GM13977 (cell line): ENCODE measurements at regions not wholly inside any gene's neighbourhood (a gene's known extent, or its start where the extent isn't known, plus 50 kb on each side); places are given as distances from the start of the nearest gene placed in this dataset.
A peak's percentile ranks its signal among the peaks of the same experiment; 100 is the strongest.

Source experiments
- DNase-seq: peaks from one replicate; pipeline ENCODE4 v3.0.0; 2012; ENCODE audit warnings: low spot score
- in situ Hi-C: fragments of 300-500 bp; cut with MboI; formaldehyde crosslinking; loops from one replicate; pipeline ENCODE4 v1.12.0; 2022; ENCODE audit warnings: low sequenced_read_pairs, low pct_unique_long_range_greater_than_20kb, mixed read lengths, inconsistent platforms; ENCODE audit not compliant: unreplicated experiment
- TF ChIP-seq, protein P1 (sequence below): IDR thresholded peaks from 2 replicates; pipeline ENCODE4 v1.5.1; 2012; ENCODE audit warnings: mild to moderate bottlenecking, control low read depth; ENCODE audit not compliant: insufficient read depth; ENCODE audit errors: extremely low read depth, missing control alignments

DNA sequence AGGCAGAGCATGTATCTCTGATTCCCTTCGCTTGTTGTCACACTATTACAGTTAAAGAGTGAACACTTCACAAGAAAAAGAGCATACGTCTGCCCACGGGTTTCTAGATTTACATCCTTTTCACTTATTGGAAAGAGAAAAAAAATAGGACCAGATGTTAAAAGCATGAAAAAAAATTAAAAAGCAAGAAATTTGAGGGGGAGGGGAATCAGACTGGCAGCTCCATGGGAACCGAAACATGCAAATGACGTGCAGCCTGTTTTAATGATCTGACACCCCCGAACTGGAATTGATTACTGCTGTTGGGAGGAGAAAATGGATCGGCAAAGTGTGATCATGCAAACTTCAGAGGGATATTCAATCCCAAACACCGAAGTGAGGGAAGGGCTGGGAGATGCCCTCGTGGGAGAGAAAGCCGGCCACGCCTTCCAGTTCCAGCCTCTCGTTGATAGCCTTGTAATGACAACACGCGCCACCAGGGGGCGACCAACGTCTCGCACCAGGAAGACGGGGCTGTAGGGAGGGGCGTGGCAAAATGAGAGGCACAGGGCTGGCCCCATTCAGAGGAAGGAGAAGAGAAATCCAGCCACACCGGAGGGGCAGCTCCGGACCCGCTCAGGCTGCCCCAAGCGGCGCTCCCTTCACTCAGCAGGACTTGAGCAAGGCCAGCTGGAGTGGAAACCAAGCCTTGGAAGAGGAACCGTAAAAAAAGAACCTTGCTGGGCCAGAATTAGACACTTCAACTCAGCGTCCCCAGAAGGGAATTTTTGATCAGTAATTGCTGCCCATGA lies 53.8 kb upstream of the SYT13 start:
- in situ Hi-C loops: no loop called here
- TF ChIP-seq, protein P1, sequence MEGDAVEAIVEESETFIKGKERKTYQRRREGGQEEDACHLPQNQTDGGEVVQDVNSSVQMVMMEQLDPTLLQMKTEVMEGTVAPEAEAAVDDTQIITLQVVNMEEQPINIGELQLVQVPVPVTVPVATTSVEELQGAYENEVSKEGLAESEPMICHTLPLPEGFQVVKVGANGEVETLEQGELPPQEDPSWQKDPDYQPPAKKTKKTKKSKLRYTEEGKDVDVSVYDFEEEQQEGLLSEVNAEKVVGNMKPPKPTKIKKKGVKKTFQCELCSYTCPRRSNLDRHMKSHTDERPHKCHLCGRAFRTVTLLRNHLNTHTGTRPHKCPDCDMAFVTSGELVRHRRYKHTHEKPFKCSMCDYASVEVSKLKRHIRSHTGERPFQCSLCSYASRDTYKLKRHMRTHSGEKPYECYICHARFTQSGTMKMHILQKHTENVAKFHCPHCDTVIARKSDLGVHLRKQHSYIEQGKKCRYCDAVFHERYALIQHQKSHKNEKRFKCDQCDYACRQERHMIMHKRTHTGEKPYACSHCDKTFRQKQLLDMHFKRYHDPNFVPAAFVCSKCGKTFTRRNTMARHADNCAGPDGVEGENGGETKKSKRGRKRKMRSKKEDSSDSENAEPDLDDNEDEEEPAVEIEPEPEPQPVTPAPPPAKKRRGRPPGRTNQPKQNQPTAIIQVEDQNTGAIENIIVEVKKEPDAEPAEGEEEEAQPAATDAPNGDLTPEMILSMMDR: peak; percentile 82
- DNase-seq: peak; percentile 90

DNA sequence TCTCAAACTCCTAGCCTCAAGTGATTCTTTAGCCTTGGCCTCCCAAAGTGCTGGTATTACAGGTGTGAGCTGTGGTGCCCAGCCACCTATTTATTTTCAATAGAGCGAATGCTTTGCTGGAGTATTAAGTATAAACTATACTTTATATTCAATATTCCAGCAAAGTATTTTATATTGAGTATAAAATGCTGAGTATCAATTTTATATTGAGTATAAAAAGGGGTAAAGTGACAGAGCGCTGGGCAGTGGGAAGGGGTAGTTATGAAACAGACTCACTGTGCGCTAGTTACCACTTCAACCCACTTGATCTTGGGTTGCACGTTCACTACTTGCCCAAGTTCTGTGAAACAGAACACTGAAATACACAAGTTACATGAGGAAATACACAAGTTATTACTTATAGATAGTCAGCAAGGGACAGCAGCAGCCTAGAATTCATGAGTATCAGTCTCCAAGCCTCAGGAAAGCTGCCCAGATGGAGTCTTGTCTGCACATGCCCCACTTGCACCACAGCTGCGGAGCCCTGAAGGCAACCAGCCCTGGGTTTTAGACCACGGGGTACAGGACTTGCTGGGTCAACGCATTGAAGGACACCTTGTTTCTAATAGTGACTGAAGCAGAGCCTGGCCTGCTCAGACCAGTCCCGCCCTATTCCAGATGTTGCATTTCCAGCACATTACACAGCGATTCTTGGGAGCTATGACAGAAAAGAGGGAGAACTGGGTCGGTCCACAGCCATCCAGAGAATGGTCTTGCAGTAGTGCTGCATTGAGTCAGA lies 51.6 kb upstream of the SYT13 start:
- TF ChIP-seq, protein P1: no peak
- no peak for DNase-seq
- in situ Hi-C loops: no loop called here

DNA sequence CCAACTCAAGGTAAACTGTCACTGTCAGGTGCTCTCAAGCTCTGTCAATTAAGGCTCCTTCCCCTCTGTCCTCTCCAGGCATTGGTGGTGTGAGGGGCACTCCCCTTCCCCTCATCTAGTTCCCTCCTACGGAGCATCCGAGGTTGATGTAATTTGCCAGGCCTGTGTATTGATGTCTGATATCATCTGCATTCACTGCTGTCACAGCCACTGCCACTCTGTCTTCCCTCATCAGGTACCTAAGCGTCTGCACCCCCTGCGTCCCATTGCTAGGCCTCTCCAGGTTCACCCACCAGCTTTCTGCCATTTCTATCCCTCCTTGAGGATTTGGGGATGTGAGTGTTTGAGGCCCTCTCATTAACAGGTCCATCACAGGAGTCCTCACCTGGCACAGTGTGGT lies 50.0 kb upstream of the SYT13 start:
- in situ Hi-C loops: no loop called here
- TF ChIP-seq, protein P1: no peak
- DNase-seq: no peak
